SJCRH30 (cell line): ENCODE measurements at regions not wholly inside any gene's neighbourhood (a gene's known extent, or its start where the extent isn't known, plus 50 kb on each side); places are given as distances from the start of the nearest gene placed in this dataset.

Experiments used
- DNase-seq, 2 experiments: peaks; one replicate each; pipeline ENCODE4 v3.0.0-alpha.2; 2015 to 2020
- H3K27ac ChIP-seq: fragments of 250-450 bp; sonication (Bioruptor Pico); 2 replicates; pipeline ENCODE4 v1.5.1; 2020; ENCODE audit warnings: mild to moderate bottlenecking, moderate library complexity
- H3K27me3 ChIP-seq: fragments of 250-450 bp; sonication (Bioruptor Pico); 2 replicates; pipeline ENCODE4 v1.5.1; 2020; ENCODE audit warnings: mild to moderate bottlenecking, moderate library complexity
- H3K36me3 ChIP-seq: fragments of 250-450 bp; sonication (Bioruptor Pico); 2 replicates; pipeline ENCODE4 v1.5.1; 2020; ENCODE audit warnings: mild to moderate bottlenecking, moderate library complexity
- H3K4me1 ChIP-seq: fragments of 250-450 bp; sonication (Bioruptor Pico); 2 replicates; pipeline ENCODE4 v1.5.1; 2020; ENCODE audit warnings: mild to moderate bottlenecking, moderate library complexity
- H3K4me3 ChIP-seq: fragments of 250-450 bp; sonication (Bioruptor Pico); 2 replicates; pipeline ENCODE4 v1.5.1; 2020; ENCODE audit warnings: mild to moderate bottlenecking, moderate library complexity
- H3K9me3 ChIP-seq: fragments of 250-450 bp; sonication (Bioruptor Pico); replicated peaks from 2 replicates; pipeline ENCODE4 v1.5.1; 2020; ENCODE audit warnings: mild to moderate bottlenecking, moderate library complexity

DNA sequence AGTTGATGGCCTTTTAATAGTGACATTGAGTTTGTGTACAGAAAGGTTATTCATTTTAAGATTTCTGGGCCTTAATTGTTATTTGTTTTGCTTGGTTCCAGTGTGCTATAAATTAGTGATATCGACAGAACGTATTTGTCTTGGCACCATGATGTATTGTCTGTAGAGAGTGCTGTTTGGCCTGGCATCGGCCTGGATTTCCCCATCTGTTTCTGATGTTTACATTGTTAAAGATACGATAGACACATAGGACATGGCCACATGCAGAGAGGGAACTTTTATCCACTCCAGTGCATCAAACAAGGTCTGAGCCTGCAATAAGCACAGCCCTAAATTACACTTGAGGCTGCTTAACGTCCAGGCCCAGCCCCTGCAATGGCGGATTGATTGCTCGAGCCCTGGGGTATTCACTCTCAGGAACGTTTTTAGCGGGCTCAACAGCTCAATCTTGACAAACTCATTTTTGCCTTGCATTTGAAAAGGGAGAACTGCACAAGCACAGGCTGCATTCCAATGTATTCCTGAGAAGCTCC lies 144.7 kb downstream of the SLC4A3 start:
- Histone ChIP-seq H3K4me1 (no peaks in the 10 kb centered on the region), H3K27ac (no peak overlapping the region), H3K9me3 (no peaks in the 10 kb centered on the region; the same call in 1 of the 2 replicates), H3K4me3 (no peak overlapping the region), H3K36me3 (no peaks in the 10 kb centered on the region), H3K27me3 (no peaks in the 10 kb centered on the region; the same call in 1 of the 2 replicates)
- DNase-seq, result no peak

DNA sequence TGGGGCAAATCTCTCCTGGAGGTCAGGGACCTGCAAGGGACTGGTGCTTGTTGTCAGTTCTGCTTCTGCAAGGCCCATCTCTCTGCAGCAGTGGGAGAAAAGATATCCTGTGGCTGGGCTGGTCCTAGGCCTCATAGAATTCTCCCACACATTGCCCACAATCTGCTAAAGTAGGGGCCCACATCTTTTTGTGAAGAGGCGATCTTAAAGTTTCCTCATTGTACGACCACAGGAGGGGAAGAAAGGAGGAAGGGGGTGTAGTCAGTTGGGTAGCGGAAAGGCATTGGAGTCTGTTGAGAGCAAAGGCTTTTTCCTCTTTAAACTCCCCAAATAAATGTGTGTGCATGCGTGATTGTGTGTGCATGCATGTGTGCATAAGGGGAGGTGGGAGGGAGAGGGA lies 145.3 kb downstream of the SLC4A3 start:
- DNase-seq, result no peak
- H3K27ac ChIP-seq, result no peak overlapping the region
- no peaks in the 10 kb centered on the region; the same call in 1 of the 2 replicates for H3K9me3 ChIP-seq
- H3K4me3 ChIP-seq, result no peak overlapping the region
- no peaks in the 10 kb centered on the region for H3K36me3 ChIP-seq
- no peaks in the 10 kb centered on the region for H3K4me1 ChIP-seq
- H3K27me3 ChIP-seq, result no peaks in the 10 kb centered on the region; the same call in none of the 2 replicates

DNA sequence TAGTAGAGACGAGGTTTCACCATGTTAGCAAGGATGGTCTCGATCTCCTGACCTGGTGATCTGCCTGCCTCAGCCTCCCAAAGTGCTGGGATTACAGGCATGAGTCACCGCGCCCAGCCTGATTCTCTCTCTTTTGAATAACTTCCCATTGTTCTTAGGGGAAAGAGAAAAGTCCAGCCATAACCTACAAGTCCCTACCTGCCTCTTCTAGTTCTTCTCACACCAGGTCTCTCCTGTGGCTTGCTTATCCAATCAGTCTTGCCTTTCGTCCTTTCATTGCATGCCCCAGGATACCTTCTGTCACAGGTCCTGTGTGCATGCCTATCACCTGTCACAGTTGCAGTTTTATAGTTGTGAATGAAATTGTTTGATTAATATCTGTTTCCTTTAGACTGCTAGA lies 148.1 kb downstream of the SLC4A3 start:
- no peak for DNase-seq
- H3K9me3 ChIP-seq, result no peaks in the 10 kb centered on the region

GRCh38 chr2:219777388-219777787 lies 150.0 kb downstream of the SLC4A3 start:
- H3K27me3 ChIP-seq, result peaks cover 3% of the 10 kb centered on the region; the same call in 1 of the 2 replicates

More for the DNA sequence above, 148.1 kb downstream of the SLC4A3 start:
- H3K4me3 ChIP-seq, result no peak overlapping the region
- H3K27me3 ChIP-seq, result no peaks in the 10 kb centered on the region; the same call in none of the 2 replicates
- H3K4me1 ChIP-seq, result no peaks in the 10 kb centered on the region
- no peak overlapping the region for H3K27ac ChIP-seq
- no peaks in the 10 kb centered on the region for H3K36me3 ChIP-seq

GRCh38 chr2:219778189-219778588 lies 150.8 kb downstream of the SLC4A3 start:
- Histone ChIP-seq H3K36me3 (no peaks in the 10 kb centered on the region), H3K9me3 (no peaks in the 10 kb centered on the region), H3K4me1 (no peaks in the 10 kb centered on the region), H3K4me3 (no peak overlapping the region), H3K27ac (no peak overlapping the region), H3K27me3 (peaks cover 3% of the 10 kb centered on the region; the same call in 1 of the 2 replicates)
- DNase-seq, result no peak

More at GRCh38 chr2:219777388-219777787, 150.0 kb downstream of the SLC4A3 start:
- no peak overlapping the region for H3K27ac ChIP-seq
- H3K36me3 ChIP-seq, result no peaks in the 10 kb centered on the region
- no peaks in the 10 kb centered on the region for H3K4me1 ChIP-seq
- no peaks in the 10 kb centered on the region for H3K9me3 ChIP-seq
- no peak overlapping the region for H3K4me3 ChIP-seq
- peak in 1 of 2 experiments; percentile 5 for DNase-seq

GRCh38 chr2:219782737-219783348 lies 155.4 kb downstream of the SLC4A3 start:
- H3K9me3 ChIP-seq, result no peaks in the 10 kb centered on the region
- H3K27me3 ChIP-seq, result 0 out of 2 replicates have a peak, but pooled peaks cover 3% of the 10 kb centered on the region
- no peaks in the 10 kb centered on the region for H3K36me3 ChIP-seq
- no peak overlapping the region for H3K4me3 ChIP-seq
- H3K4me1 ChIP-seq, result no peaks in the 10 kb centered on the region
- H3K27ac ChIP-seq, result no peak overlapping the region
- DNase-seq, result no peak

DNA sequence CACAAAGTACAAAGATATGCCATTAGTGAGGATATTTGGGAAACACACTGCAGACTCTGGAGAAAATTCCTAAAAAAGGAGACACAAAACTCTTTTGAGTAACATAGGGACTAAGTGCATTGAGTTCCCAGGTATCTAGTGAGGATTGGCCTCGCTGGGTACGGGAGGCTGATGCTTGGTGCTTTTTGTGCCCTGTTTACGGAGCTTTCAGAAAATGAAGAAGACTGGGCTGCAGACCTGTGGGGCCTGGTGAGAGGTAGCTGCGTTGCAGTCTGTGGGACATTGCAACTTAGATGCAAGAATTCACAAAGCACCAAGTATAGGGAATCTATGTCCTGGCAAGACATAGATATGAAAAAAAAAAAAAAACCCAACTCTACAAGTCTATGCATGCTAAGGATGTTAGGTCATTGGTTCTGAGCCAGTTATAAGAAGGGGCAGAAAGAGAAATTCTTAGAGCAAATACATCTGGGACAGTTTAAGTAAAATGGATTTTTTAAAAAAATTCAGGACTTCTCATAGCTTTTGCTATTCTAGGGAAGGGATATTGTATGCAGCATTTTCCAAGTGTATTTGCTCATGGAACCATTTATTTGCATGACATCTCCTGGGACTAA lies 156.0 kb downstream of the SLC4A3 start:
- H3K4me3 ChIP-seq, result no peak overlapping the region
- H3K36me3 ChIP-seq, result no peaks in the 10 kb centered on the region
- no peaks in the 10 kb centered on the region for H3K9me3 ChIP-seq
- no peak for DNase-seq
- no peak overlapping the region for H3K27ac ChIP-seq
- no peaks in the 10 kb centered on the region for H3K4me1 ChIP-seq
- 0 out of 2 replicates have a peak, but pooled peaks cover 3% of the 10 kb centered on the region for H3K27me3 ChIP-seq

DNA sequence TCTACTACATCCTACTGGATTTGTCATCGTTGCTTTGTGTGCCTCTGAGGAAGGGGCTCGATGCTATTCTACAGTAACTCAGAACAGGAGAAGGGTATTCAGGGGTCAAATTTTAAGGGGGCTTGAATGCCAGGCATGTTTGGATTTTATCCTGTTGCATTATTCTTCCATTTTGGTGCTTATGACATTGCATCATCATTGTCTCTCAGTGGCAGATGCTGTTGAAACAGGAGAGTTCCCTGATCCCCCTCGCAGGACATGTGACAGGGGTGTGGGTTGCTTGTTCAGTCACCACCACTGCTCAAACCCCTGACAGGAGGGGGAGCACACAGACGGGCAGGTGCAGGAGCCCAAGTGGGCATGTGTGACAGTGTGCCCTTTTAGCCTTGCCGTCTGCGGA lies 156.7 kb downstream of the SLC4A3 start:
- H3K4me3 ChIP-seq, result no peak overlapping the region
- no peak overlapping the region for H3K27ac ChIP-seq
- H3K4me1 ChIP-seq, result no peaks in the 10 kb centered on the region
- H3K27me3 ChIP-seq, result 0 out of 2 replicates have a peak, but pooled peaks cover 3% of the 10 kb centered on the region
- no peak for DNase-seq
- no peaks in the 10 kb centered on the region for H3K36me3 ChIP-seq
- no peaks in the 10 kb centered on the region for H3K9me3 ChIP-seq

- H3K27ac ChIP-seq, result no peak overlapping the region
- H3K4me3 ChIP-seq, result no peak overlapping the region
- no peaks in the 10 kb centered on the region for H3K36me3 ChIP-seq
Observed at GRCh38 chr2:219789476-219789875, 162.0 kb downstream of the SLC4A3 start.

DNA sequence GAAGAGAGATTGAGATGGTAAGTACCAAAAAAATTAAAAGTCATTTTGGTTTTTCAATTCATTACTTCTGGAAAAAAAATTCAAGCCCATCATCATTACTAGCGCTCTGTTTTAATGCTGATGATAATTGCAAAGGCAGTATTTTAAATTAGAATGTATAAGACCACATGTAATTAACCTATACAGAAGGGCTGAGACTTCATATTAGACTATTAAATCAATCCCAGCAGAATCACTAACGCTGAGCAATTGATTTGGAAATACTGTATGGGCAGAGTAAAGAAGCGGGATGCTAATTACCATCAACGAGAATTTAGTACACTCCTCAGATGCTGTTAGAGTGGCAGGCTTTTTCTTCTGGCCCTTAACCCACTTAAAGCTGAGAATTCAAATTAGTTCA lies 165.0 kb downstream of the SLC4A3 start:
- Histone ChIP-seq H3K4me3 (no peak overlapping the region), H3K27ac (no peak overlapping the region), H3K9me3 (no peaks in the 10 kb centered on the region), H3K27me3 (no peaks in the 10 kb centered on the region), H3K4me1 (no peaks in the 10 kb centered on the region), H3K36me3 (no peaks in the 10 kb centered on the region)
- no peak for DNase-seq

More at GRCh38 chr2:219789476-219789875, 162.0 kb downstream of the SLC4A3 start:
- H3K27me3 ChIP-seq, result no peaks in the 10 kb centered on the region
- DNase-seq, result no peak
- no peaks in the 10 kb centered on the region for H3K9me3 ChIP-seq
- H3K4me1 ChIP-seq, result no peaks in the 10 kb centered on the region

GRCh38 chr2:219798430-219798829 lies 171.0 kb downstream of the SLC4A3 start:
- Histone ChIP-seq H3K36me3 (no peaks in the 10 kb centered on the region), H3K4me1 (no peaks in the 10 kb centered on the region), H3K27ac (no peak overlapping the region), H3K4me3 (no peak overlapping the region), H3K9me3 (no peaks in the 10 kb centered on the region), H3K27me3 (no peaks in the 10 kb centered on the region)
- no peak for DNase-seq

DNA sequence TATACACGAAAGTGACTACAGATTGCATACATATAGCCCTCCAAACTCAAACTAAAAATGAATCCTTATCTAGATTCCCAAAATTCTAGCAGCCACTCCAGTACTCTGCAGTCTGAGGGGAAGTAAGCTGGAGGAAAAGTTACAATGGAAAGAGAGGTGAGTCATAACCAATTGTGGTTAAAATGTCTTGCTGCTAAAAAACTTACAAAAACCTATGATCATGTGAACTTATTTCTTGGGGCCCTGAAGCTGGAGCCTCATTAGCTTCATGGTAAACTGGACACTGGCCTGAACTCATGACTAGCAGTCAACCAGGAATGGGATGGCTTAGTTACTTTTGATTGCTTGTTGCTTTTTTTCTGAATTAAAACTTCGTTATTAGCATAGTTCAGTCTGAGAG lies 175.9 kb downstream of the SLC4A3 start:
- no peaks in the 10 kb centered on the region for H3K4me1 ChIP-seq
- H3K4me3 ChIP-seq, result no peak overlapping the region
- H3K9me3 ChIP-seq, result no peaks in the 10 kb centered on the region
- no peaks in the 10 kb centered on the region for H3K27me3 ChIP-seq
- no peak for DNase-seq
- no peaks in the 10 kb centered on the region for H3K36me3 ChIP-seq
- no peak overlapping the region for H3K27ac ChIP-seq

GRCh38 chr2:219810895-219811294 lies 183.5 kb downstream of the SLC4A3 start:
- DNase-seq, result no peak
- H3K4me1 ChIP-seq, result no peaks in the 10 kb centered on the region
- no peak overlapping the region for H3K27ac ChIP-seq
- H3K27me3 ChIP-seq, result no peaks in the 10 kb centered on the region
- no peaks in the 10 kb centered on the region for H3K9me3 ChIP-seq
- no peak overlapping the region for H3K4me3 ChIP-seq
- no peaks in the 10 kb centered on the region for H3K36me3 ChIP-seq

GRCh38 chr2:219812672-219813071 lies 185.2 kb downstream of the SLC4A3 start:
- H3K36me3 ChIP-seq, result no peaks in the 10 kb centered on the region
- H3K27me3 ChIP-seq, result no peaks in the 10 kb centered on the region
- no peak overlapping the region for H3K4me3 ChIP-seq
- no peaks in the 10 kb centered on the region for H3K9me3 ChIP-seq
- no peaks in the 10 kb centered on the region for H3K4me1 ChIP-seq
- no peak for DNase-seq
- H3K27ac ChIP-seq, result no peak overlapping the region

DNA sequence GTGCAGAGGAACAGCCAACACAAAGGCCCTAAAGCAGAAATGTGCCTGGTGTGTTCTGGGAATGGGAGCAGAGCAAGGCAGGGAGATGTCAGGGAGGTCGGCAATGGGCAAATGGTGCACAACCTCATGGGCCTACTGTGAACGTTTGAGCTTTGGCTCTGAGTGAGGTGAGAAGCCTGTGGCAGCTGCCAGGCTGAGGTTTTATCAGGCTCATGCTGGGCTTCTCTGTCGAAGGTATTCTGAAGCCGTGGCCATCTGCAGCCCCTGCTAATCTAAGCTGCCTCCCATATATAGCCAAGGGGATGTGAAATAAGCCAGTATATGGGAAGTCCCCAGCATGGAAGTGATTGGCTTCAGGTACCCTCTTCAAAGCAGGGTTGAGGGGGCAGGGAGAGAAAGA lies 193.3 kb downstream of the SLC4A3 start:
- Histone ChIP-seq H3K36me3 (no peaks in the 10 kb centered on the region), H3K27ac (no peak overlapping the region), H3K4me1 (no peaks in the 10 kb centered on the region; the same call in 1 of the 2 replicates), H3K27me3 (no peaks in the 10 kb centered on the region), H3K4me3 (no peak overlapping the region), H3K9me3 (no peaks in the 10 kb centered on the region)
- no peak for DNase-seq
